ENCODE measurements at regions not wholly inside any gene's neighbourhood (a gene's known extent, or its start where the extent isn't known, plus 50 kb on each side); places are given as distances from the start of the nearest gene placed in this dataset.

DNA sequence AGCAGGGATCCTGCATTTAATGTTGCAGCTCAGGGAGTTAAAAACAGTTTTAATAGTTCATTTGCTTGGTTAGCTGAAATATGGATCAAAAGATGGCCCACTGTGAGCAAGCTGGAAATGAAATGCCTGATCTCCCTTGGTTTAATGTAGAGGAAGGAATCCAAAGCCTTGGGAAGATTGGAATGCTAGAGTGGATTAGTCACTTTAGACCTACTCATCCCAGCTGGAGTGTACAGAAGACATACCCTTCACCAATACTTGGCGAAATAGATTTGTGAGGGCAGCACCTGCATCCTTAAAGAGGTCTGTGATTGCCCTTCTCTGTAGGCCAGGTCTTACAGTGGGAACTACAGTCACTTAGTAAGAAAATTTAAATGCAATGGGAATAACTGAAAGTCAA, 58.0 kb upstream of the KRAS start:
- no peak for FAIRE-seq

DNA sequence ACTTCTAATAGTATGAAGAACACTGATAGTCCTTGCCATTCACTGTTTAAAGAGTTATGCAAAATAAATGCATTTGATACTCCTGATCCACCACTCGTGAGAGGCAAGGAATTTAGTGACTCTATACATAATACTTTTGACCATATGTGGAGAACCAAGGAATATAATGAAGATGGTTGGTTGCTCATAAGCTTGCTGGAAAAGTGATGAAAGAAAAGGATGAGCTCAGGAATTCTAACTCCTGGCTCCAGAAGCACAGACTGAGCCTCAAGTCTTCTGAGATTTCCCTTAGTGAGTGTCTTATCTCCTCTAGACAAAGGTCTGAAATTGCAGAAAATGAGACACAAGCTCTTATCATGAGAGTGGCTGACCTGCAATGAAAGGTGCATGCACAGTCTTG, 57.1 kb upstream of the KRAS start:
- DNase-seq (ENCODE audit: extremely low spot score, insufficient read length, low read depth) (no peak), FAIRE-seq (no peak)

More for the DNA sequence above, 58.0 kb upstream of the KRAS start:
- no peak for DNase-seq (ENCODE audit: extremely low spot score, insufficient read length, low read depth)

DNA sequence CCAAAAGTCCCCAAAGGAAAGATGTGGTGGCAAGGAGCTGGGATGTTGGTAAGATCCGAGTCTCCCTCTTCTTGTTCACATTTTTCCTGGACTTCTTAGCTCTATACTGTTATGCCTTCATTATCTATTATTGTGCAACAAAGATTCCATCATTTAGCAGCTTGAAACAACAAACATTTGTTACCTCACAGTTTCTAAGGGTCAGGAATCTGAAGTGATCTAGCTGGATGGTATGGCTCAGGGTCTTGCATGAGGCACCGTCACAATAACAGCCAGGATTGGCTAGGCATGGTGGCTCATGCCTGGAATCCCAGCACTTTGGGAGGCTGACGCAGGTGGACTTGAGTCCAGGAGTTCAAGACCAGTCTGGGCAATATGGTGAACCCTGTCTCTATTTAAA, 51.1 kb upstream of the KRAS start:
- FAIRE-seq (no peak), DNase-seq (ENCODE audit: extremely low spot score, insufficient read length, low read depth) (no peak)
